H1 (cell line): ENCODE measurements at regions not wholly inside any gene's neighbourhood (a gene's known extent, or its start where the extent isn't known, plus 50 kb on each side); places are given as distances from the start of the nearest gene placed in this dataset.

ENCODE experiments used
- CTCF ChIA-PET: fragments of 300-600 bp; sonication (Branson Sonifier 250); formaldehyde crosslinking; loops from one replicate; lab custom pipeline; 2021; ENCODE audit not compliant: partially characterized antibody; lab: Charles Lee
- POLR2A ChIA-PET: fragments of 300-600 bp; sonication (Branson Sonifier 250); formaldehyde crosslinking; loops from one replicate; lab custom pipeline; 2021; ENCODE audit warnings: inconsistent platforms; ENCODE audit not compliant: partially characterized antibody; lab: Charles Lee
- DNase-seq, 2 experiments: peaks; one replicate each; pipeline versions ENCODE4 v3.0.0 to v3.0.0-alpha.2; 2010 to 2022; ENCODE audit warnings: low spot score in 2 of 2, low read depth in 1 of 2, mixed read lengths in 1 of 2
- FAIRE-seq: peaks from 2 replicates; lab custom pipeline; 2011; peaks lifted over from hg19 to GRCh38; lab: Jason Lieb, UNC
- H2AFZ ChIP-seq: 2 replicates; pipeline ENCODE4 v1.8.1; 2012; ENCODE audit warnings: low read length, inconsistent platforms
- H2AK5ac ChIP-seq: 2 replicates; pipeline ENCODE4 v1.6.1; 2013; ENCODE audit warnings: low read depth, low read length
- H2BK120ac ChIP-seq: replicated peaks from 2 replicates; pipeline ENCODE3; 2013; ENCODE audit warnings: low read depth, low read length, inconsistent platforms
- H2BK12ac ChIP-seq: 2 replicates; pipeline ENCODE4 v1.6.1; 2013; ENCODE audit warnings: low read depth, low read length
- H2BK15ac ChIP-seq: 2 replicates; pipeline ENCODE4 v1.6.1; 2013; ENCODE audit warnings: low read length
- H2BK20ac ChIP-seq: 2 replicates; pipeline ENCODE4 v1.6.1; 2013; ENCODE audit warnings: low read length
- H2BK5ac ChIP-seq: 2 replicates; pipeline ENCODE4 v1.6.1; 2013; ENCODE audit warnings: low read depth, low read length
- H3K14ac ChIP-seq: 2 replicates; pipeline ENCODE4 v1.6.1; 2013; ENCODE audit warnings: inconsistent platforms; ENCODE audit not compliant: insufficient read length
- H3K18ac ChIP-seq: 2 replicates; pipeline ENCODE4 v1.6.1; 2013; ENCODE audit warnings: low read length; ENCODE audit errors: extremely low read depth
- H3K23ac ChIP-seq: 2 replicates; pipeline ENCODE4 v1.6.1; 2013; ENCODE audit warnings: inconsistent platforms; ENCODE audit not compliant: insufficient read length
- H3K23me2 ChIP-seq: 2 replicates; pipeline ENCODE4 v1.6.1; 2013; ENCODE audit warnings: low read depth, low read length
- H3K27ac ChIP-seq: 2 replicates; pipeline ENCODE4 v1.6.1; 2011; ENCODE audit warnings: low read depth, low read length, inconsistent platforms
- H3K27me3 ChIP-seq, 4 experiments: replicated peaks in 1 of 4; 1 replicate in 1 of 4; 2 replicates in 3 of 4; pipeline versions ENCODE4 v1.6.1 to v1.8.1; 2011 to 2013; ENCODE audit warnings: low read length in 3 of 4, mild to moderate bottlenecking in 3 of 4, inconsistent platforms in 2 of 4, mixed read lengths in 2 of 4, moderate library complexity in 1 of 4; ENCODE audit not compliant: control insufficient read depth in 3 of 4, insufficient read depth in 3 of 4; ENCODE audit errors: extremely low read depth in 1 of 4
- H3K36me3 ChIP-seq, 4 experiments: 2 replicates each; pipeline versions ENCODE4 v1.6.1 to v1.8.1; 2011 to 2013; ENCODE audit warnings: mild to moderate bottlenecking in 4 of 4, low read length in 3 of 4, moderate library complexity in 2 of 4, control low read depth in 1 of 4, inconsistent platforms in 1 of 4; ENCODE audit not compliant: insufficient read depth in 4 of 4, control insufficient read depth in 2 of 4
- H3K4ac ChIP-seq: replicated peaks from 2 replicates; pipeline ENCODE3; 2013; ENCODE audit warnings: low read length, low read depth, mixed read lengths, inconsistent platforms; ENCODE audit not compliant: insufficient read length
- H3K4me1 ChIP-seq, 4 experiments: replicated peaks in 1 of 4; 1 replicate in 1 of 4; 2 replicates in 3 of 4; pipeline versions ENCODE4 v1.6.1 to v1.8.1; 2011 to 2013; ENCODE audit warnings: low read length in 3 of 4, inconsistent platforms in 2 of 4, mixed read lengths in 1 of 4; ENCODE audit not compliant: insufficient read depth in 4 of 4, control insufficient read depth in 3 of 4
- H3K4me2 ChIP-seq, 2 experiments: 2 replicates each; pipeline versions ENCODE4 v1.6.1 to v1.8.1; 2011 to 2013; ENCODE audit warnings: low read depth in 2 of 2, low read length in 2 of 2, control low read depth in 1 of 2, inconsistent platforms in 1 of 2, mild to moderate bottlenecking in 1 of 2; ENCODE audit not compliant: insufficient read depth in 1 of 2
- H3K4me3 ChIP-seq, 4 experiments: fragments of 200-600, 300-600 bp in 1 of 4; sonication (generic), shearing (Covaris generic), sonication (Bioruptor Twin) in 1 of 4; 2 replicates each; pipeline versions ENCODE4 v1.5.1 to v1.8.1; 2011 to 2016; ENCODE audit warnings: low read length in 4 of 4, low read depth in 3 of 4, control low read depth in 2 of 4, inconsistent platforms in 2 of 4, mild to moderate bottlenecking in 2 of 4, mixed read lengths in 1 of 4, moderate library complexity in 1 of 4; ENCODE audit not compliant: insufficient read depth in 2 of 4; ENCODE audit errors: extremely low read depth in 1 of 4
- H3K56ac ChIP-seq: replicated peaks from 2 replicates; pipeline ENCODE3; 2013; ENCODE audit warnings: low read depth, mild to moderate bottlenecking, mixed read lengths, low read length, inconsistent platforms; ENCODE audit not compliant: insufficient read length
- H3K79me1 ChIP-seq: 2 replicates; pipeline ENCODE4 v1.6.1; 2013; ENCODE audit warnings: low read depth, low read length, control low read depth
- H3K79me2 ChIP-seq, 2 experiments: 2 replicates each; pipeline versions ENCODE4 v1.6.1 to v1.8.1; 2012 to 2013; ENCODE audit warnings: low read length in 2 of 2, mild to moderate bottlenecking in 2 of 2, inconsistent platforms in 1 of 2; ENCODE audit not compliant: insufficient read depth in 2 of 2, control insufficient read depth in 1 of 2
- H3K9ac ChIP-seq, 4 experiments: replicated peaks in 1 of 4; 1 replicate in 1 of 4; 2 replicates in 3 of 4; pipeline versions ENCODE4 v1.6.1 to v1.8.1; 2011 to 2013; ENCODE audit warnings: low read depth in 3 of 4, low read length in 3 of 4, control low read depth in 2 of 4, mild to moderate bottlenecking in 2 of 4, moderate library complexity in 2 of 4, inconsistent platforms in 1 of 4; ENCODE audit errors: extremely low read depth in 1 of 4
- H3K9me3 ChIP-seq, 2 experiments: 2 replicates each; pipeline versions ENCODE4 v1.6.1 to v1.8.1; 2012 to 2013; ENCODE audit warnings: mild to moderate bottlenecking in 2 of 2, moderate library complexity in 2 of 2, control low read depth in 1 of 2, inconsistent platforms in 1 of 2, low read depth in 1 of 2, low read length in 1 of 2, mixed read lengths in 1 of 2; ENCODE audit not compliant: insufficient read depth in 2 of 2
- H4K20me1 ChIP-seq, 2 experiments: replicated peaks in 1 of 2; 2 replicates each; pipeline versions ENCODE3 to v1.8.1; 2011 to 2013; ENCODE audit warnings: inconsistent platforms in 2 of 2, low read length in 2 of 2, mild to moderate bottlenecking in 1 of 2; ENCODE audit not compliant: insufficient read depth in 2 of 2, control insufficient read depth in 1 of 2
- H4K5ac ChIP-seq: 2 replicates; pipeline ENCODE4 v1.6.1; 2013; ENCODE audit warnings: low read length, low read depth, mixed read lengths, inconsistent platforms; ENCODE audit not compliant: insufficient read length
- H4K8ac ChIP-seq: 2 replicates; pipeline ENCODE4 v1.8.0; 2013; ENCODE audit warnings: mild to moderate bottlenecking, moderate library complexity, low read length, inconsistent platforms; ENCODE audit not compliant: insufficient read depth; ENCODE audit errors: extremely low read depth
- H4K91ac ChIP-seq: replicated peaks from 2 replicates; pipeline ENCODE3; 2013; ENCODE audit warnings: low read length, mixed read lengths, inconsistent platforms; ENCODE audit not compliant: insufficient read length
- RXRA ChIP-seq: IDR thresholded peaks from 2 replicates; pipeline ENCODE4 v1.6.1; 2011; ENCODE audit warnings: low read depth, mild to moderate bottlenecking, low read length, moderate library complexity; ENCODE audit not compliant: insufficient read depth
- WGBS, 2 experiments: shearing (Covaris generic) in 1 of 2; methylation state at CpG; one replicate each; pipeline versions ENCODE4 v1.1.6 to v1.1.7; 2013 to 2015; ENCODE audit warnings: low lambda C conversion rate in 2 of 2, mixed read lengths in 2 of 2, inconsistent platforms in 1 of 2, low coverage in 1 of 2, missing lambda C conversion rate in 1 of 2; ENCODE audit not compliant: insufficient replicate concordance in 2 of 2, insufficient coverage in 1 of 2, insufficient read length in 1 of 2; ENCODE audit errors: extremely low coverage in 1 of 2, missing lambda C conversion rate in 1 of 2; 5-methylcytosine and 5-hydroxymethylcytosine counted together
- TF ChIP-seq, protein P1 (sequence below): IDR thresholded peaks from 2 replicates; pipeline ENCODE4 v1.6.1; 2011; ENCODE audit warnings: low read length, improper control_type of control experiment

DNA sequence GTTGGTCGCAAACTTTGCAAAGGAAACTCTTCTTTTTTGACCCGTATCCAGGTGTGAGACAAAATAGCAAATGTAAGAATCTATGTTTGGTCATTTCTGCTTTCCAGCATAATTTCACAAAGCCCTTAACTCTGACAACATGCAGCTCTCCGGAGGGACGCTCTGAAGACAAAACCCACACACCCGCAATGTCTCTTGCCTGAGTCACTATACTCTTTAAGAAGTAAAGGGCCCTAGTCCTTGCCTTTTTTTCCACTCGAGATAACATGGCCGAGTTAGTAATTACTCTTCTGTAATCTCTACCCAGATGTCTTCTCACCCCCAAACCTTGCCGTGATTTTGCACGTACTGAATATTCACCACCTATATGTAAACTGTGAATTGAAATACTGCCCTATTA, 115.7 kb upstream of the ADAMTS9 start:
- Histone ChIP-seq H3K4ac (no peak overlapping the region), H2BK20ac (no peak overlapping the region), H4K8ac (no peak overlapping the region), H3K27ac (no peak overlapping the region), H3K9me3 (no peaks in the 10 kb centered on the region), H3K9ac (no peak overlapping the region), H4K5ac (no peak overlapping the region), H2BK15ac (no peak overlapping the region), H3K4me1 (no peaks in the 10 kb centered on the region), H4K20me1 (no peaks in the 10 kb centered on the region), H3K18ac (no peak overlapping the region), H2AK5ac (no peak overlapping the region), H3K79me2 (no peaks in the 10 kb centered on the region), H3K56ac (no peak overlapping the region), H2AFZ (no peak overlapping the region), H3K36me3 (no peaks in the 10 kb centered on the region; a peak in 1 of 8 replicates), H2BK5ac (no peak overlapping the region), H3K23me2 (no peaks in the 10 kb centered on the region), H3K4me3 (no peak overlapping the region), H2BK120ac (no peak overlapping the region), H3K14ac (no peak overlapping the region), H3K27me3 (peaks cover 0 to 2% (median 0%) of the 10 kb centered on the region in 4 experiments; a peak in 2 of 7 replicates), H3K79me1 (no peaks in the 10 kb centered on the region), H3K4me2 (no peak overlapping the region), H2BK12ac (no peak overlapping the region), H4K91ac (no peak overlapping the region), H3K23ac (no peak overlapping the region)
- DNase-seq, result no peak
- FAIRE-seq, result no peak
- CTCF ChIA-PET, result interaction anchor here (0.7 to 1.3 kb wide), 2 partner anchors 85 to 257 kb away, joined by 3 read pairs; no protein-coding TSS in a partner anchor
- WGBS, 2 experiments, result 87% methylated on average over 9 of the region's 9 CpGs; no CpG with 5 or more reads in 1 of the 2 experiments
- POLR2A ChIA-PET, result no interaction called here
- TF ChIP-seq, protein P1, sequence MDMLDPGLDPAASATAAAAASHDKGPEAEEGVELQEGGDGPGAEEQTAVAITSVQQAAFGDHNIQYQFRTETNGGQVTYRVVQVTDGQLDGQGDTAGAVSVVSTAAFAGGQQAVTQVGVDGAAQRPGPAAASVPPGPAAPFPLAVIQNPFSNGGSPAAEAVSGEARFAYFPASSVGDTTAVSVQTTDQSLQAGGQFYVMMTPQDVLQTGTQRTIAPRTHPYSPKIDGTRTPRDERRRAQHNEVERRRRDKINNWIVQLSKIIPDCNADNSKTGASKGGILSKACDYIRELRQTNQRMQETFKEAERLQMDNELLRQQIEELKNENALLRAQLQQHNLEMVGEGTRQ, result no peak
- no peak for TF ChIP-seq RXRA
